GM23338 (cell line): ENCODE measurements at regions not wholly inside any gene's neighbourhood (a gene's known extent, or its start where the extent isn't known, plus 50 kb on each side); places are given as distances from the start of the nearest gene placed in this dataset.

Experiments used
- ATAC-seq: fragments of 200-7000 bp; cut with Tn5 transposase; 3 replicates; pipeline ENCODE4 v1.9.1; 2020
- DNase-seq: peaks from one replicate; pipeline ENCODE4 v3.0.0-alpha.2; 2015; ENCODE audit warnings: low spot score
- H2AFZ ChIP-seq: fragments of 200-600 bp; sonication (generic); 2 replicates; pipeline ENCODE4 v1.8.0; 2016; ENCODE audit warnings: antibody characterized with exemption, mild to moderate bottlenecking, moderate library complexity
- H3F3A ChIP-seq: fragments of 200-600 bp; sonication (generic); replicated peaks from 2 replicates; pipeline ENCODE4 v1.8.0; 2017; ENCODE audit warnings: antibody characterized with exemption, mixed run types, low read depth
- H3K27ac ChIP-seq: fragments of 200-600 bp; sonication (generic); 2 replicates; pipeline ENCODE4 v1.6.1; 2016; ENCODE audit warnings: low read depth
- H3K27me3 ChIP-seq: fragments of 200-600 bp; sonication (generic); 2 replicates; pipeline ENCODE4 v1.8.0; 2016; ENCODE audit warnings: mild to moderate bottlenecking, mixed run types, moderate library complexity; ENCODE audit not compliant: insufficient read depth
- H3K36me3 ChIP-seq: fragments of 200-600 bp; sonication (generic); 2 replicates; pipeline ENCODE4 v1.8.0; 2016; ENCODE audit warnings: mild to moderate bottlenecking; ENCODE audit not compliant: insufficient read depth
- H3K4me1 ChIP-seq: fragments of 200-600 bp; sonication (generic); 2 replicates; pipeline ENCODE4 v1.8.0; 2016; ENCODE audit warnings: mild to moderate bottlenecking, moderate library complexity; ENCODE audit not compliant: insufficient read depth
- H3K4me2 ChIP-seq: fragments of 200-600 bp; sonication (generic); 2 replicates; pipeline ENCODE4 v1.7.1; 2017; ENCODE audit warnings: mixed run types
- H3K4me3 ChIP-seq: fragments of 200-600 bp; sonication (generic); 2 replicates; pipeline ENCODE4 v1.6.1; 2016; ENCODE audit warnings: mixed run types
- H3K79me2 ChIP-seq: fragments of 200-600 bp; sonication (generic); replicated peaks from 2 replicates; pipeline ENCODE4 v1.8.0; 2017; ENCODE audit warnings: mild to moderate bottlenecking; ENCODE audit not compliant: insufficient read depth
- H3K9me2 ChIP-seq: fragments of 200-600 bp; sonication (generic); 2 replicates; pipeline ENCODE4 v1.8.0; 2017; ENCODE audit not compliant: insufficient read depth
- H4K20me1 ChIP-seq: fragments of 200-600 bp; sonication (generic); replicated peaks from 2 replicates; pipeline ENCODE4 v1.8.0; 2017; ENCODE audit warnings: mild to moderate bottlenecking; ENCODE audit not compliant: insufficient read depth
- H3K27ac Mint-ChIP-seq: 2 replicates; pipeline ENCODE4 v1.8.0; 2020; ENCODE audit warnings: inconsistent platforms, mild to moderate bottlenecking, moderate library complexity, mixed read lengths
- H3K27me3 Mint-ChIP-seq: 3 replicates; pipeline ENCODE4 v1.8.0; 2022; ENCODE audit warnings: low read depth, mild to moderate bottlenecking, moderate library complexity, mixed read lengths, inconsistent platforms; ENCODE audit not compliant: insufficient read depth, poor library complexity
- H3K36me3 Mint-ChIP-seq: 3 replicates; pipeline ENCODE4 v1.8.0; 2021; ENCODE audit warnings: low read depth, mild to moderate bottlenecking, inconsistent platforms, moderate library complexity, mixed read lengths
- H3K4me1 Mint-ChIP-seq: 3 replicates; pipeline ENCODE4 v1.8.0; 2020; ENCODE audit warnings: mild to moderate bottlenecking, inconsistent platforms, mixed read lengths
- H3K4me3 Mint-ChIP-seq: 3 replicates; pipeline ENCODE4 v1.8.0; 2021; ENCODE audit warnings: moderate library complexity, mild to moderate bottlenecking, inconsistent platforms, mixed read lengths
- H3K9me3 Mint-ChIP-seq: 3 replicates; pipeline ENCODE4 v1.8.0; 2020; ENCODE audit warnings: moderate library complexity, mild to moderate bottlenecking, inconsistent platforms, mixed read lengths
- CREB1 ChIP-seq: fragments of 250-450 bp; sonication (Bioruptor Pico); IDR thresholded peaks from 2 replicates; pipeline ENCODE4 v1.5.0; 2020; ENCODE audit warnings: low read depth, mild to moderate bottlenecking, moderate library complexity
- EZH2 ChIP-seq: fragments of 200-600 bp; sonication (generic); IDR thresholded peaks from one replicate; pipeline ENCODE4 v1.8.0; 2017; ENCODE audit warnings: antibody characterized with exemption, mild to moderate bottlenecking, low read depth; ENCODE audit not compliant: unreplicated experiment
- POLR2AphosphoS5 ChIP-seq: IDR thresholded peaks from 2 replicates; pipeline ENCODE4 v1.6.1; 2016; ENCODE audit warnings: antibody characterized with exemption, low read depth
- REST ChIP-seq: IDR thresholded peaks from one replicate; pipeline ENCODE4 v1.6.1; 2018; ENCODE audit warnings: antibody characterized with exemption; ENCODE audit not compliant: unreplicated experiment
- STAT1 ChIP-seq: IDR thresholded peaks from one replicate; pipeline ENCODE4 v1.6.1; 2016; ENCODE audit warnings: antibody characterized with exemption; ENCODE audit not compliant: unreplicated experiment
- TF ChIP-seq, protein P1 (sequence below): IDR thresholded peaks from 2 replicates; pipeline ENCODE4 v1.6.1; 2016; ENCODE audit warnings: antibody characterized with exemption

GRCh38 chr9:27629425-27629824 is 56.1 kb upstream of the C9orf72 start (continued):
- TF ChIP-seq REST = no peak

GRCh38 chr9:27632254-27632653 is 59.0 kb upstream of the C9orf72 start:
- Mint-ChIP-seq H3K4me1 (peaks cover 7% of the 10 kb centered on the region), H3K4me3 (no peak overlapping the region), H3K9me3 (no peaks in the 10 kb centered on the region), H3K27ac (no peak overlapping the region), H3K36me3 (no peaks in the 10 kb centered on the region), H3K27me3 (no peaks in the 10 kb centered on the region)
- Histone ChIP-seq H3K4me3 (no peak overlapping the region), H4K20me1 (no peaks in the 10 kb centered on the region), H3K9me2 (no peaks in the 10 kb centered on the region), H3K27me3 (no peaks in the 10 kb centered on the region), H3F3A (no peaks in the 10 kb centered on the region), H3K4me2 (no peak overlapping the region), H3K4me1 (peaks cover 4% of the 10 kb centered on the region; the same call in 1 of the 2 replicates), H3K27ac (no peak overlapping the region), H3K79me2 (no peaks in the 10 kb centered on the region), H2AFZ (no peak overlapping the region), H3K36me3 (no peaks in the 10 kb centered on the region)
- TF ChIP-seq REST (no peak), STAT1 (no peak), EZH2 (no peak), CREB1 (CRISPR knock-in tag) (no peak), POLR2AphosphoS5 (no peak)
- TF ChIP-seq, protein P1, sequence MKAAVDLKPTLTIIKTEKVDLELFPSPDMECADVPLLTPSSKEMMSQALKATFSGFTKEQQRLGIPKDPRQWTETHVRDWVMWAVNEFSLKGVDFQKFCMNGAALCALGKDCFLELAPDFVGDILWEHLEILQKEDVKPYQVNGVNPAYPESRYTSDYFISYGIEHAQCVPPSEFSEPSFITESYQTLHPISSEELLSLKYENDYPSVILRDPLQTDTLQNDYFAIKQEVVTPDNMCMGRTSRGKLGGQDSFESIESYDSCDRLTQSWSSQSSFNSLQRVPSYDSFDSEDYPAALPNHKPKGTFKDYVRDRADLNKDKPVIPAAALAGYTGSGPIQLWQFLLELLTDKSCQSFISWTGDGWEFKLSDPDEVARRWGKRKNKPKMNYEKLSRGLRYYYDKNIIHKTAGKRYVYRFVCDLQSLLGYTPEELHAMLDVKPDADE = no peak
- ATAC-seq = no peak
- no peak for DNase-seq
